ENCODE measurements at regions not wholly inside any gene's neighbourhood (a gene's known extent, or its start where the extent isn't known, plus 50 kb on each side); places are given as distances from the start of the nearest gene placed in this dataset.

DNA sequence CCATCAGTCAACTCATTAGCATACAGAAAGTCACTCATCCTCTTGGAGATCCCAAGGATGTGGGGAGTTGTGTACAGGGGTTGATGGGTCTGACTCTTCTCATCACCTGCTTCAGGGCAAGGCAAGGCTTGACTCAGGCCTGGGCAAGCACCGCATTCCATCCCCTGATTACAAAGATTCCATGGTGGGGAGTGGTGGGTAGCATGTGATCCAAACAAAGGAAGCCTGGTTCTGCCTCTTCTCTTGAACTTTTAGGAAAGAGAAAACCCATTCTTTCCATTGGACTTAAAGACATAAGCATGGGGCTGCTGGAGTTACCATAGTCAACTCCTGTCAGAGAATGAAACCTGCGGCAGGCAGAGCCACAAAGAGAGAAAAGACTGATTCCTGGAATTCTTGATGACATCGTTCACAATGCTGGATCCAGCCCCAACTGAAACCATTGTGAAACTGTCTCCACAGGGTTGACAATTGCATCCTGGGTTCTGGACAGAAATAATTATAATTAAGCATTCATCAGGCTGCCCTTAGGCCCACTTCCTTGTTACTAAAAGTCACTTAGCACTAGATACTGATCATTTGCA, 235.8 kb upstream of the KCNG1 start:
- POLR2A ChIA-PET, result no interaction called here
- CTCF ChIA-PET, result no interaction called here
- no peak for DNase-seq (ENCODE audit: extremely low spot score)
- no peak for TF ChIP-seq CTCF (IDR thresholded peaks at IDR 0.05; ENCODE audit: control extremely low read depth, extremely low read depth, low read depth, missing control alignments)

DNA sequence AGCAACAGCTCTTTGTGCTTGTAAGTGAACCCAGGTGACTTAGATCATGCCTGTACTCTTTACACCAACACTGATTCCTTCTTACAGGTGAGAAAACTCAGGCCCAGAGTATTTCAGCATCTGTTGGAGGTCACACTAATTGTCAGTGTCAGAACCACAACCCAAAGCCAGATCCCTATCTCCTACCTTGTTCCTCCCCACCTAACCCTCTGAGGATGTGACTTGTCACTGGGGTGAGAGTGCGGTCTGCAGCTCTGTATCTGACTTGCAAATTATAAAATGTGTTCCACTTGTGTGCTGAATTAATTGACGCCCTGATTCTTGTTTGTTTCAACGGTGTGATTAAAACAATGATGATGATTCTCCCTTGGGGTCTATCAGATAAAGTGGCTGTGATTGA, 232.5 kb upstream of the KCNG1 start:
- DNase-seq (ENCODE audit: extremely low spot score), result no peak
- CTCF ChIA-PET, result interaction anchor here (1.0 to 2.5 kb wide), 3 partner anchors 8 to 268 kb away, joined by 3 to 5 read pairs (median 3); no protein-coding TSS in a partner anchor
- POLR2A ChIA-PET, result no interaction called here
- TF ChIP-seq CTCF (IDR thresholded peaks at IDR 0.05; ENCODE audit: control extremely low read depth, extremely low read depth, low read depth, missing control alignments), result no peak

DNA sequence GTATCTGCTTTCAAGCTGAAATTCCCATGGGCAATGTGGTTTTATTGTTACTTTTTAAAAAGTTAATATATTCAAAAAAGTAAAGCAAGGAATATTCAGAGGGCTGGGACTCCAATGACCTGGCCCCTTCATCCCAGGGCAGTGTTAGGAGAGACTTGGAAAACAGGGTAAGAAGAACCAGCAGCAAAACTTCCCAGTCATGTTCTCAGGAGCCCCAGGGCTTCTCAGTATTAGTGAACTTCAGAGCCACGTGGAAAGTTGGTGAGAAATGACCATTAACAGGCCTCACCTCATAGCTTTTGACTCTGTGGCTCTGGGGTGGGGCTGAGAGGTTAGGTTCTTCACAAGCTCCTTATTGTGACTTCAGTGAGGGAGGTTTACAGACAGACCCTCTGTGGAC, 230.4 kb upstream of the KCNG1 start:
- POLR2A ChIA-PET, result no interaction called here
- no peak for TF ChIP-seq CTCF (IDR thresholded peaks at IDR 0.05; ENCODE audit: control extremely low read depth, extremely low read depth, low read depth, missing control alignments)
- no peak for DNase-seq (ENCODE audit: extremely low spot score)
- CTCF ChIA-PET, result interaction anchor here (1.0 to 2.5 kb wide), 4 partner anchors 10 to 54 kb away, joined by 3 to 5 read pairs (median 4); no protein-coding TSS in a partner anchor

GRCh38 chr20:51249781-51250180, 226.9 kb upstream of the KCNG1 start:
- no peak for TF ChIP-seq CTCF (IDR thresholded peaks at IDR 0.05; ENCODE audit: control extremely low read depth, extremely low read depth, low read depth, missing control alignments)
- ChIA-PET POLR2A (no interaction called here), CTCF (no interaction called here)
- DNase-seq (ENCODE audit: extremely low spot score), result no peak

DNA sequence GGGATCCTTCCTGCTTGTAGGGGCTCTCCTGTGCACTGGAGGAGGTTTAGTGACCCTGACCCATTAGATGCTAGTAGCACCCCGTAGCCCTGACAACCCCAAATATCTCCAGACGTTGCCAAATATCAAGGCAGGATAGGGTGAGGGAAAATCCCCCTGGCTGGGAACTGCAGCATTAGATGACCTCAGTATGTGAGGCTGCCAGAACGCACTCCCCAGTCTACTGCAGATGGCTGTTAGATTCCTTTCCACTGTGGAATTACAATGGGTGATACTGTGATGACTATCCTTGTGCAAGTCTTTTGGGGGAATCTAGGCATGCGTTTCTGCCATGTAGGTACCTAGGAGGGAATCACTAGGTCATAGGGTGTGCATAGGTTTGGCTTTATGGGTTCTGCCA, 226.3 kb upstream of the KCNG1 start:
- TF ChIP-seq CTCF (IDR thresholded peaks at IDR 0.05; ENCODE audit: control extremely low read depth, extremely low read depth, low read depth, missing control alignments), result no peak
- POLR2A ChIA-PET, result no interaction called here
- no peak for DNase-seq (ENCODE audit: extremely low spot score)
- CTCF ChIA-PET, result no interaction called here

- CTCF ChIA-PET, result interaction anchor here (1.4 kb wide), 1 partner anchor 257 kb away, joined by 3 read pairs; no protein-coding TSS in a partner anchor
These were observed 221.6 kb upstream of the KCNG1 start for GRCh38 chr20:51244466-51244865.

More at GRCh38 chr20:51244466-51244865, 221.6 kb upstream of the KCNG1 start:
- POLR2A ChIA-PET, result no interaction called here
- no peak for DNase-seq (ENCODE audit: extremely low spot score)
- TF ChIP-seq CTCF (IDR thresholded peaks at IDR 0.05; ENCODE audit: control extremely low read depth, extremely low read depth, low read depth, missing control alignments), result no peak
